Osteoblast (primary cell): ENCODE measurements at regions not wholly inside any gene's neighbourhood (a gene's known extent, or its start where the extent isn't known, plus 50 kb on each side); places are given as distances from the start of the nearest gene placed in this dataset.

Experiments used
- DNase-seq: peaks from one replicate; pipeline ENCODE4 v3.0.0; 2011; ENCODE audit warnings: low spot score, mixed read lengths; ENCODE audit not compliant: insufficient read length; ENCODE audit errors: missing footprints
- H2AFZ ChIP-seq: 2 replicates; pipeline ENCODE4 v1.6.0; 2011; ENCODE audit warnings: mild to moderate bottlenecking, low read length
- H3K27ac ChIP-seq: 2 replicates; pipeline ENCODE4 v1.5.1; 2011; ENCODE audit warnings: mild to moderate bottlenecking, low read depth, low read length, moderate library complexity
- H3K27me3 ChIP-seq: 2 replicates; pipeline ENCODE4 v1.6.0; 2012; ENCODE audit warnings: mild to moderate bottlenecking, control low read depth, inconsistent platforms, low read length, moderate library complexity; ENCODE audit not compliant: insufficient read depth
- H3K36me3 ChIP-seq: 2 replicates; pipeline ENCODE4 v1.5.1; 2011; ENCODE audit warnings: mild to moderate bottlenecking, low read length, control low read depth, moderate library complexity; ENCODE audit not compliant: insufficient read depth
- H3K4me1 ChIP-seq: 2 replicates; pipeline ENCODE4 v1.5.1; 2011; ENCODE audit warnings: mild to moderate bottlenecking, low read length, control low read depth, moderate library complexity; ENCODE audit not compliant: insufficient read depth
- H3K4me2 ChIP-seq: 2 replicates; pipeline ENCODE4 v1.6.0; 2011; ENCODE audit warnings: mild to moderate bottlenecking, low read length; ENCODE audit not compliant: insufficient read depth
- H3K4me3 ChIP-seq: fragments of 200-600 bp; sonication (generic); 3 replicates; pipeline ENCODE4 v1.5.1; 2012; ENCODE audit warnings: mild to moderate bottlenecking, low read length, inconsistent platforms; ENCODE audit not compliant: insufficient read depth
- H3K79me2 ChIP-seq: 2 replicates; pipeline ENCODE4 v1.6.0; 2012; ENCODE audit warnings: mild to moderate bottlenecking, low read length, control low read depth, inconsistent platforms; ENCODE audit not compliant: insufficient read depth
- H3K9me3 ChIP-seq: 2 replicates; pipeline ENCODE4 v1.5.1; 2011; ENCODE audit warnings: low read depth, low read length, control low read depth
- H4K20me1 ChIP-seq: 2 replicates; pipeline ENCODE4 v1.6.0; 2012; ENCODE audit warnings: mild to moderate bottlenecking, low read length, control low read depth; ENCODE audit not compliant: insufficient read depth
- CTCF ChIP-seq: IDR thresholded peaks from 2 replicates; pipeline ENCODE4 v1.5.1; 2011; ENCODE audit warnings: mild to moderate bottlenecking, low read depth, low read length, moderate library complexity; ENCODE audit errors: extremely low read depth

- H3K4me1 ChIP-seq = no peaks in the 10 kb centered on the region
- no peak overlapping the region for H3K4me3 ChIP-seq
- H3K27ac ChIP-seq = no peak overlapping the region
- H3K36me3 ChIP-seq = no peaks in the 10 kb centered on the region
- H4K20me1 ChIP-seq = no peaks in the 10 kb centered on the region
- H3K79me2 ChIP-seq = no peaks in the 10 kb centered on the region
- no peak for DNase-seq
- no peaks in the 10 kb centered on the region for H3K9me3 ChIP-seq
- TF ChIP-seq CTCF = no peak
- H3K4me2 ChIP-seq = no peak overlapping the region
- no peak overlapping the region for H2AFZ ChIP-seq
- no peaks in the 10 kb centered on the region for H3K27me3 ChIP-seq
These were observed 264.0 kb upstream of the AGTR1 start for GRCh38 chr3:148433665-148434064.

- Histone ChIP-seq H4K20me1 (no peaks in the 10 kb centered on the region), H3K27me3 (no peaks in the 10 kb centered on the region), H3K9me3 (no peaks in the 10 kb centered on the region), H3K4me1 (no peaks in the 10 kb centered on the region), H3K79me2 (no peaks in the 10 kb centered on the region), H3K27ac (no peak overlapping the region), H3K4me2 (no peak overlapping the region), H2AFZ (no peak overlapping the region), H3K36me3 (no peaks in the 10 kb centered on the region), H3K4me3 (no peak overlapping the region)
- TF ChIP-seq CTCF = no peak
- DNase-seq = no peak
These were observed 262.2 kb upstream of the AGTR1 start for GRCh38 chr3:148435534-148435933.

GRCh38 chr3:148439254-148439822 lies 258.4 kb upstream of the AGTR1 start:
- Histone ChIP-seq H3K27ac (no peak overlapping the region), H3K4me2 (no peak overlapping the region), H4K20me1 (no peaks in the 10 kb centered on the region), H3K79me2 (no peaks in the 10 kb centered on the region), H2AFZ (peak overlapping the region; percentile 50), H3K9me3 (no peaks in the 10 kb centered on the region), H3K4me3 (no peak overlapping the region), H3K4me1 (no peaks in the 10 kb centered on the region), H3K27me3 (no peaks in the 10 kb centered on the region), H3K36me3 (no peaks in the 10 kb centered on the region)
- no peak for TF ChIP-seq CTCF
- DNase-seq = no peak

GRCh38 chr3:148441191-148441590 lies 256.5 kb upstream of the AGTR1 start:
- Histone ChIP-seq H4K20me1 (no peaks in the 10 kb centered on the region), H3K9me3 (no peaks in the 10 kb centered on the region), H2AFZ (no peak overlapping the region), H3K4me1 (no peaks in the 10 kb centered on the region), H3K4me2 (no peak overlapping the region), H3K4me3 (no peak overlapping the region), H3K27ac (no peak overlapping the region), H3K27me3 (no peaks in the 10 kb centered on the region), H3K36me3 (no peaks in the 10 kb centered on the region), H3K79me2 (no peaks in the 10 kb centered on the region)
- no peak for TF ChIP-seq CTCF
- DNase-seq = no peak
